ENCODE measurements at regions not wholly inside any gene's neighbourhood (a gene's known extent, or its start where the extent isn't known, plus 50 kb on each side); places are given as distances from the start of the nearest gene placed in this dataset.

GRCh38 chr12:126535971-126536370 is 1470.7 kb downstream of the AACS start (continued):
- TF ChIP-seq ZMAT4 (CRISPR knock-in tag; IDR thresholded peaks at IDR 0.05) (no peak), ESRRA (CRISPR knock-in tag; IDR thresholded peaks at IDR 0.05; ENCODE audit: borderline replicate concordance) (no peak), NFATC4 (CRISPR knock-in tag; IDR thresholded peaks at IDR 0.05) (no peak), ELF4 (CRISPR knock-in tag; IDR thresholded peaks at IDR 0.05; ENCODE audit: low read depth) (no peak)

- ATAC-seq, result no peak
- no peak for DNase-seq (ENCODE audit: low spot score)
- peaks cover 75% of the 10 kb centered on the region for H3K36me3 Mint-ChIP-seq
- no peaks in the 10 kb centered on the region for H3K4me1 Mint-ChIP-seq
- peaks cover 90% of the 10 kb centered on the region for H3K9me3 Mint-ChIP-seq
- H3K27me3 Mint-ChIP-seq (ENCODE audit: low read depth), result peaks cover 7% of the 10 kb centered on the region
- POLR2A ChIA-PET, result no interaction called here
- H3K27ac Mint-ChIP-seq, result no peak overlapping the region
- no peak overlapping the region for H3K4me3 Mint-ChIP-seq
- CTCF ChIA-PET, result no interaction called here
- no peak for TF ChIP-seq SMAD4 (CRISPR knock-in tag; IDR thresholded peaks at IDR 0.05)
- TF ChIP-seq AR (CRISPR knock-in tag; IDR thresholded peaks at IDR 0.05), result no peak
- TF ChIP-seq ESRRA (CRISPR knock-in tag; IDR thresholded peaks at IDR 0.05; ENCODE audit: borderline replicate concordance), result no peak
- TF ChIP-seq ZNF671 (CRISPR knock-in tag; IDR thresholded peaks at IDR 0.05), result no peak
- TF ChIP-seq SP1 (CRISPR knock-in tag; conservative IDR thresholded peaks at IDR 0.05), result no peak
- TF ChIP-seq NFATC4 (CRISPR knock-in tag; IDR thresholded peaks at IDR 0.05), result no peak
- TF ChIP-seq CREB1 (CRISPR knock-in tag; IDR thresholded peaks at IDR 0.05), result no peak
- no peak for TF ChIP-seq ZNF219 (CRISPR knock-in tag; IDR thresholded peaks at IDR 0.05; ENCODE audit: borderline replicate concordance)
- TF ChIP-seq FOXP4 (CRISPR knock-in tag; IDR thresholded peaks at IDR 0.05), result no peak
- TF ChIP-seq ATF3 (CRISPR knock-in tag; conservative IDR thresholded peaks at IDR 0.05), result no peak
- no peak for TF ChIP-seq PRRX2 (CRISPR knock-in tag; IDR thresholded peaks at IDR 0.05)
- TF ChIP-seq ZNF532 (CRISPR knock-in tag; IDR thresholded peaks at IDR 0.05; ENCODE audit: borderline replicate concordance), result no peak
Observed at GRCh38 chr12:126537961-126538530, 1472.8 kb downstream of the AACS start.

GRCh38 chr12:126538888-126539287 is 1473.7 kb downstream of the AACS start:
- H3K27ac Mint-ChIP-seq, result no peak overlapping the region
- H3K9me3 Mint-ChIP-seq, result peaks cover 87% of the 10 kb centered on the region
- DNase-seq (ENCODE audit: low spot score) (no peak), ATAC-seq (no peak)
- H3K27me3 Mint-ChIP-seq (ENCODE audit: low read depth), result peaks cover 5% of the 10 kb centered on the region
- H3K36me3 Mint-ChIP-seq, result peaks cover 80% of the 10 kb centered on the region
- ChIA-PET POLR2A (no interaction called here), CTCF (no interaction called here)
- no peak overlapping the region for H3K4me3 Mint-ChIP-seq
- H3K4me1 Mint-ChIP-seq, result no peaks in the 10 kb centered on the region
- TF ChIP-seq ZNF416 (CRISPR knock-in tag; IDR thresholded peaks at IDR 0.05), result no peak
